Heart left ventricle (tissue), 16 donors: ENCODE measurements at regions not wholly inside any gene's neighbourhood (a gene's known extent, or its start where the extent isn't known, plus 50 kb on each side); places are given as distances from the start of the nearest gene placed in this dataset.

Source experiments
- ATAC-seq, 4 donors: fragments of 200-7000 bp; cut with Tn5 transposase; one replicate each; pipeline ENCODE4 v1.9.1; 2020 to 2022; ENCODE audit warnings: moderate library complexity in 4 of 4, mild to moderate bottlenecking in 3 of 4, moderate number of reproducible peaks in 1 of 4
- DNase-seq, 5 donors: peaks; one replicate each; pipeline ENCODE4 v3.0.0-alpha.2; 2020
- H3K27ac ChIP-seq, 12 donors: fragments of 200-600 bp; sonication (generic) in 4 of 12; one replicate each; pipeline versions ENCODE4 v1.5.0 to v1.8.0; 2016 to 2022; ENCODE audit warnings: mild to moderate bottlenecking in 2 of 12
- H3K27me3 ChIP-seq, 9 donors: fragments of 200-600 bp; sonication (generic) in 2 of 9; one replicate each; pipeline versions ENCODE4 v1.5.1 to v1.8.0; 2016 to 2022; ENCODE audit warnings: mild to moderate bottlenecking in 3 of 9
- H3K36me3 ChIP-seq, 9 donors: fragments of 200-600 bp; sonication (generic) in 2 of 9; one replicate each; pipeline versions ENCODE4 v1.5.0 to v1.8.0; 2018 to 2022; ENCODE audit warnings: mild to moderate bottlenecking in 2 of 9
- H3K4me1 ChIP-seq, 12 donors: fragments of 200-600 bp; sonication (generic) in 4 of 12; one replicate each; pipeline versions ENCODE4 v1.5.0 to v1.8.0; 2016 to 2022; ENCODE audit warnings: mild to moderate bottlenecking in 3 of 12
- H3K4me3 ChIP-seq, 12 donors: fragments of 200-600 bp; sonication (generic) in 4 of 12; one replicate each; pipeline versions ENCODE4 v1.5.0 to v1.8.0; 2017 to 2022; ENCODE audit warnings: mild to moderate bottlenecking in 9 of 12, moderate library complexity in 4 of 12
- H3K9me3 ChIP-seq, 12 donors: fragments of 200-600 bp; sonication (generic) in 4 of 12; one replicate each; pipeline versions ENCODE4 v1.5.0 to v1.8.0; 2016 to 2022; ENCODE audit warnings: mild to moderate bottlenecking in 1 of 12
- CTCF ChIP-seq, 12 donors: fragments of 200-600 bp; sonication (generic) in 4 of 12; IDR thresholded peaks; one replicate each; pipeline versions ENCODE4 v1.5.0 to v1.8.0; 2018 to 2022; ENCODE audit warnings: antibody characterized with exemption in 12 of 12, mild to moderate bottlenecking in 5 of 12
- POLR2A ChIP-seq, 2 donors: fragments of 450-650 bp; IDR thresholded peaks; one replicate each; pipeline ENCODE4 v1.6.1; 2017; ENCODE audit warnings: antibody characterized with exemption in 2 of 2, mild to moderate bottlenecking in 2 of 2, moderate library complexity in 2 of 2
- whole genome bisulfite sequencing, 4 donors: extraction: QIAGEN DNeasy Blood & Tissue Kit in 2 of 4; methylation state at CpG; one replicate each; pipeline versions ENCODE4 v1.1.5 to v1.1.7; 2013 to 2018; 5-methylcytosine and 5-hydroxymethylcytosine counted together
- intact Hi-C, 10 donors: fragments of 100-400 bp; cut with DNase I; formaldehyde crosslinking; loops; one replicate each; pipeline versions ENCODE4 v1.11.1 to v1.14.2; 2022
- donor health status: ischemic (EF 13 %, LVEDD 7.1; RV severe dilation, severe dysfunction).
- donor health status: healthy with polysubstance abuse.
- donor health status: DM: no; HTN: yes; CAD: no.
- donor health status: DM: no; HTN: no; CAD: no.
- donor health status: ischemic (EF 25% LVEDD 6.9; RV normal size, moderate dysfunction).
- donor health status: ischemic (EF 25% LVEDD 5.7; RV mildly dilated, moderate dysfunction).
- donor health status: healthy.
- donor health status: DM: yes; HTN: yes; CAD: no.
- donor health status: ischemic (EF 35%, LVEDD 5.7; RV mildly dilated, moderate dysfunction).
- donor health status: nonischemic (EF 11% LVEDD 7.7; RV severe dilation, severe dysfunction).
- donor health status: DM: yes; HTN: yes; CAD: no.
- donor health status: PGD.
- donor health status: ischemic (EF 29% LVEDD 5.4; RV normal size, mild dysfunction).
- donor health status: nonischemic (EF 23%, LVEDD 6.1; RV moderate dilation, normal function).

- Histone ChIP-seq H3K27me3 (no peaks in the 10 kb centered on the region), H3K4me1 (no peaks in the 10 kb centered on the region), H3K36me3 (no peaks in the 10 kb centered on the region), H3K4me3 (no peak overlapping the region), H3K27ac (no peak overlapping the region), H3K9me3 (no peaks in the 10 kb centered on the region)
- TF ChIP-seq POLR2A (IDR thresholded peaks at IDR 0.05): no peak
- TF ChIP-seq CTCF (IDR thresholded peaks at IDR 0.05): no peak
- DNase-seq (no peak), ATAC-seq (no peak)
- WGBS, 4 donors: 94 to 96% (median 95%) methylated on average over 1 of the region's 1 CpG
- intact Hi-C loops: no loop called here
Observed at GRCh38 chr4:31356839-31357238, 636.7 kb downstream of the PCDH7 start.

- Histone ChIP-seq H3K4me3 (no peak overlapping the region), H3K4me1 (no peaks in the 10 kb centered on the region), H3K27ac (no peak overlapping the region), H3K9me3 (peaks cover 0 to 6% (median 0%) of the 10 kb centered on the region in 12 donors), H3K36me3 (no peaks in the 10 kb centered on the region), H3K27me3 (no peaks in the 10 kb centered on the region)
- ATAC-seq (peak in 3 of 4 donors; percentile 31 to 91 (median 44)), DNase-seq (no peak)
- TF ChIP-seq POLR2A (IDR thresholded peaks at IDR 0.05) (no peak), CTCF (IDR thresholded peaks at IDR 0.05) (no peak)
- intact Hi-C loops: loop anchor here in 1 of 10 donors (10.0 kb wide), 1 partner anchor 646 kb away; no protein-coding TSS in a partner anchor
- WGBS, 4 donors: 21 to 41% (median 36%) methylated on average over 1 of the region's 1 CpG
Observed at GRCh38 chr4:31360786-31361185, 640.6 kb downstream of the PCDH7 start.

GRCh38 chr4:31362756-31363155 is 642.6 kb downstream of the PCDH7 start:
- WGBS, 4 donors: 88 to 95% (median 93%) methylated on average over 4 of the region's 4 CpGs
- H3K4me1 ChIP-seq: no peaks in the 10 kb centered on the region
- no peak for DNase-seq
- intact Hi-C loops: loop anchor here in 1 of 10 donors (10.0 kb wide), 1 partner anchor 648 kb away; no protein-coding TSS in a partner anchor
- ATAC-seq: no peak
- no peaks in the 10 kb centered on the region for H3K36me3 ChIP-seq
- H3K27ac ChIP-seq: no peak overlapping the region
- H3K4me3 ChIP-seq: no peak overlapping the region
- TF ChIP-seq POLR2A (IDR thresholded peaks at IDR 0.05) (no peak), CTCF (IDR thresholded peaks at IDR 0.05) (no peak)
- peaks cover 0 to 6% (median 0%) of the 10 kb centered on the region in 12 donors for H3K9me3 ChIP-seq
- no peaks in the 10 kb centered on the region for H3K27me3 ChIP-seq

GRCh38 chr4:31365006-31365690 is 645.0 kb downstream of the PCDH7 start:
- Histone ChIP-seq H3K9me3 (peaks cover 0 to 6% (median 0%) of the 10 kb centered on the region in 12 donors), H3K27ac (no peak overlapping the region), H3K27me3 (no peaks in the 10 kb centered on the region), H3K36me3 (no peaks in the 10 kb centered on the region), H3K4me1 (no peaks in the 10 kb centered on the region), H3K4me3 (no peak overlapping the region)
- intact Hi-C loops: loop anchor here in 1 of 10 donors (10.0 kb wide), 1 partner anchor 650 kb away; no protein-coding TSS in a partner anchor
- no peak for ATAC-seq
- DNase-seq: no peak
- 75 to 83% (median 78%) methylated on average over 6 of the region's 6 CpGs for WGBS, 4 donors
- TF ChIP-seq POLR2A (IDR thresholded peaks at IDR 0.05): no peak
- TF ChIP-seq CTCF (IDR thresholded peaks at IDR 0.05): no peak
